ENCODE measurements at regions not wholly inside any gene's neighbourhood (a gene's known extent, or its start where the extent isn't known, plus 50 kb on each side); places are given as distances from the start of the nearest gene placed in this dataset.

DNA sequence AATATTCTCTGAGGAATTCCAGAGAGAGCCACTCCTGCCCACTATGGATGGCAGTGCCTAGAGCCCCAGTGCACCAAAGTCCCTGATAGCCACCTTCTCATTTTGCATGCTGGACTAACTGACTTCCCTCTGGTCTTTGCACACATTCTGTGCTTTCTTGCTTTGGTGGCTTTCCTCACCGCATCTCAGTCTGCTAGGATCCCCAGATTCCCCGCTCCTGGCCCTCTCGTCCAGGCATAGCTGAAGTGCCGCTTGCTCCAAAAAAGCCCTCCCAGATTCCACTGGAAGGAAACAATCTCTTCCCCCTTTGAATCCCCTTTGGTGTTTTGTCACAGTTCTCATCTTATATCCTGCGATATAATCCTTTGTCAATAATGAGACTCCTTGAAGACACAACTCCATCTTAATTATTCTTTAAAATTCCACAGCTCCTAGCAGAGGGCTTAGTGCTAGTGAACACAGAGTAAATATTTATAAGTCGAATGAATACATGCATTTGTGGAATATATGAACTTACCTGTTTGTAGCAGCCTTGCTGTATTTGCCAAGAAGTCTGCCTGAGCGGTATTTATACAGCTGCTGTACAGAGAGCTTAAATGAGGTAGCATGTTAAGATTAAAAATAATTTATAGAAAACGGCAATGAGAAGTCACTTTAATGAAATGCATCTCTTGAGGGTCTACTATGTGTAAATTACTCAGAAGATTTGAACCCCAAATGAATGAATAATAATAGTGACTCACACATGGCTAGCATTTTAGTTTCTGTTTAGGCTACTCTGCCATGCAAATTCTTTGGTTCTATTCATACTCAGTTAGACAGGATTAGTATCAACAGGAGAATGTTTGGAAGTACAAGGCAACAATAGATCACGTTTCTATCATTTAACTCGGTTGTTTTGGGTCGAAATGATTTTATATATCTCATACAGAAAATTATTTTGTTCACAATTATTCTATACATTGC, 421.9 kb upstream of the TENM3 start:
- DNase-seq (ENCODE audit: low read depth, low spot score) = no peak
- ATAC-seq = no peak
- no peak overlapping the region for H3K4me2 ChIP-seq (ENCODE audit: low read length)

GRCh38 chr4:181822005-181822375, 421.2 kb upstream of the TENM3 start:
- Histone ChIP-seq H3K4me3 (replicated peaks in 1 of 2; ENCODE audit: low read depth in 1 of 2, low read length in 2 of 2) (no peak overlapping the region), H3K27ac (ENCODE audit: low read depth, low read length) (no peak overlapping the region), H3K9ac (ENCODE audit: low read length) (no peak overlapping the region), H2AFZ (ENCODE audit: low read depth, low read length, poor library complexity, severe bottlenecking) (no peak overlapping the region), H3K27me3 (ENCODE audit: insufficient read depth, low read length) (no peaks in the 10 kb centered on the region), H3K79me2 (ENCODE audit: insufficient read depth, low read length) (no peaks in the 10 kb centered on the region), H3K9me2 (ENCODE audit: insufficient read depth) (no peaks in the 10 kb centered on the region), H3K4me1 (ENCODE audit: control insufficient read depth in 1 of 2, insufficient read depth in 2 of 2, low read length in 2 of 2) (no peaks in the 10 kb centered on the region), H3K9me3 (ENCODE audit: control insufficient read depth in 1 of 2, insufficient read depth in 1 of 2, low read depth in 1 of 2, low read length in 2 of 2) (no peaks in the 10 kb centered on the region; a peak in 1 of 4 replicates), H4K20me1 (ENCODE audit: insufficient read depth) (no peaks in the 10 kb centered on the region), H3K36me3 (ENCODE audit: control insufficient read depth in 1 of 2, insufficient read depth in 2 of 2, low read length in 2 of 2) (no peaks in the 10 kb centered on the region), H3K4me2 (ENCODE audit: low read length) (no peak overlapping the region)
- ATAC-seq = no peak
- ChIA-PET CTCF (no interaction called here), POLR2A (no interaction called here), RAD21 (ENCODE audit: low non-redundant PET in 1 of 2, low total read pairs in 2 of 2, uncharacterized antibody in 2 of 2, unreplicated experiment in 2 of 2) (no interaction called here)
- BruUV-seq (replicated peaks) = no TSS peak
- no peak for DNase-seq (ENCODE audit: low read depth, low spot score)
- TF ChIP-seq POLR2A (IDR thresholded peaks at IDR 0.05; ENCODE audit: borderline replicate concordance, extremely low read depth, insufficient read depth, insufficient read length) (no peak), REST (IDR thresholded peaks at IDR 0.05; ENCODE audit: low read depth) (no peak), EZH2phosphoT487 (IDR thresholded peaks at IDR 0.05; ENCODE audit: borderline replicate concordance) (no peak), ATF3 (IDR thresholded peaks at IDR 0.05) (no peak)
- intact Hi-C loops (cut with micrococcal nuclease) = no loop called here

More for the DNA sequence above, 421.9 kb upstream of the TENM3 start:
- CTCF ChIA-PET = no interaction called here
- Histone ChIP-seq H3K9me3 (ENCODE audit: control insufficient read depth in 1 of 2, insufficient read depth in 1 of 2, low read depth in 1 of 2, low read length in 2 of 2) (no peaks in the 10 kb centered on the region; a peak in 1 of 4 replicates), H3K9me2 (ENCODE audit: insufficient read depth) (no peaks in the 10 kb centered on the region), H3K9ac (ENCODE audit: low read length) (no peak overlapping the region), H3K79me2 (ENCODE audit: insufficient read depth, low read length) (no peaks in the 10 kb centered on the region), H3K36me3 (ENCODE audit: control insufficient read depth in 1 of 2, insufficient read depth in 2 of 2, low read length in 2 of 2) (no peaks in the 10 kb centered on the region), H3K4me1 (ENCODE audit: control insufficient read depth in 1 of 2, insufficient read depth in 2 of 2, low read length in 2 of 2) (no peaks in the 10 kb centered on the region), H4K20me1 (ENCODE audit: insufficient read depth) (no peaks in the 10 kb centered on the region), H2AFZ (ENCODE audit: low read depth, low read length, poor library complexity, severe bottlenecking) (no peak overlapping the region), H3K4me3 (replicated peaks in 1 of 2; ENCODE audit: low read depth in 1 of 2, low read length in 2 of 2) (no peak overlapping the region), H3K27ac (ENCODE audit: low read depth, low read length) (no peak overlapping the region), H3K27me3 (ENCODE audit: insufficient read depth, low read length) (no peaks in the 10 kb centered on the region)
- RAD21 ChIA-PET (ENCODE audit: low non-redundant PET in 1 of 2, low total read pairs in 2 of 2, uncharacterized antibody in 2 of 2, unreplicated experiment in 2 of 2) = no interaction called here
- no TSS peak for BruUV-seq (replicated peaks)
- no peak for TF ChIP-seq ZFX (IDR thresholded peaks at IDR 0.05)
- no peak for TF ChIP-seq EZH2 (IDR thresholded peaks at IDR 0.05)
- intact Hi-C loops (cut with micrococcal nuclease) = no loop called here
- POLR2A ChIA-PET = no interaction called here

All from HCT116 (cell line).